GM19468 (cell line): ENCODE measurements at regions not wholly inside any gene's neighbourhood (a gene's known extent, or its start where the extent isn't known, plus 50 kb on each side); places are given as distances from the start of the nearest gene placed in this dataset.
A peak's percentile ranks its signal among the peaks of the same experiment; 100 is the strongest.
"Not testable (repeated sequence)": the region's sequence is repeated elsewhere in the genome, so short reads cannot be mapped to it uniquely, and the experiment has no call there.

ENCODE experiments used
- ATAC-seq: cut with Tn5 transposase; IDR thresholded peaks from one replicate; pipeline ENCODE4 v1.9.1; 2021; ENCODE audit warnings: mild to moderate bottlenecking, moderate library complexity, moderate number of reproducible peaks; ENCODE audit not compliant: unreplicated experiment; ENCODE audit errors: extremely low read depth

- ATAC-seq: no peak
Measured at GRCh38 chr9:96158147-96158546, 143.8 kb downstream of the HSD17B3 start.

- no peak for ATAC-seq
Measured at GRCh38 chr9:96157675-96158074, 144.3 kb downstream of the HSD17B3 start.

- ATAC-seq: no peak
Measured at GRCh38 chr9:96156171-96156974, 145.6 kb downstream of the HSD17B3 start.

GRCh38 chr9:96154081-96154480 is 147.9 kb downstream of the HSD17B3 start:
- no peak for ATAC-seq

GRCh38 chr9:96152550-96152949 is 149.4 kb downstream of the HSD17B3 start:
- no peak for ATAC-seq

GRCh38 chr9:96150324-96151227 is 151.4 kb downstream of the HSD17B3 start:
- ATAC-seq: peak; percentile 91

GRCh38 chr9:96149533-96150280 is 152.3 kb downstream of the HSD17B3 start:
- ATAC-seq: peak; percentile 17

- no peak for ATAC-seq
Measured at GRCh38 chr9:96148634-96149532, 153.1 kb downstream of the HSD17B3 start.

- ATAC-seq: not testable (repeated sequence)
Measured at GRCh38 chr9:96147029-96147428, 154.9 kb downstream of the HSD17B3 start.

GRCh38 chr9:96141666-96142065 is 160.3 kb downstream of the HSD17B3 start:
- no peak for ATAC-seq

GRCh38 chr9:96141128-96141474 is 160.9 kb downstream of the HSD17B3 start:
- ATAC-seq: no peak

- no peak for ATAC-seq
Measured at GRCh38 chr9:96140296-96141127, 161.5 kb downstream of the HSD17B3 start.

GRCh38 chr9:96139592-96140295 is 162.2 kb downstream of the HSD17B3 start:
- ATAC-seq: no peak

GRCh38 chr9:96138616-96139015 is 163.4 kb downstream of the HSD17B3 start:
- ATAC-seq: no peak

GRCh38 chr9:96137671-96138429 is 164.1 kb downstream of the HSD17B3 start:
- no peak for ATAC-seq

GRCh38 chr9:96136992-96137670 is 164.8 kb downstream of the HSD17B3 start:
- peak; percentile 68 for ATAC-seq

GRCh38 chr9:96135753-96136290 is 166.2 kb downstream of the HSD17B3 start:
- ATAC-seq: no peak
